ENCODE measurements at regions not wholly inside any gene's neighbourhood (a gene's known extent, or its start where the extent isn't known, plus 50 kb on each side); places are given as distances from the start of the nearest gene placed in this dataset.

DNA sequence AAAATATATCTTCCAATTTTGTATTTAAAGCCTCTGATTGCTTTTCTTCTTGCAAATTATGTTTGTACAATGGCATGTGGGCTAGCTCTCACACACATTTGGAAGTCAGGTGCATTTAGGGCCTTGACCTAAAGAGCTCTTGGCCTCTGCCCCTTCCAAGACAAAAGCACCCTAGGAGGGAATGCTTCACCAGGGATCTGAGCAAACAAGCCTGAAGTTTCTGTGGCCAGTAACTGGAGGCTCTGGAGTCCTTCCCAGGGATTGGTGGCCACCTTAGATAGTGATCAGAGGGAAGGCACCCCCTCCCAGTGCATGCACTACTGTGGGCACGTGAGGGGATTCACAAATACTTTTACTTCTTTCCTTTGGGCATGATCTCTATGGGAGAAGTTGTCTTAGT is 60.3 kb upstream of the DIPK2B start:
- no peak overlapping the region for H3K4me3 ChIP-seq
- no peak for DNase-seq (ENCODE audit: low spot score)
- TF ChIP-seq CTCF (IDR thresholded peaks at IDR 0.05): no peak
- no peak overlapping the region for H3K27ac ChIP-seq

GRCh38 chrX:45258731-45259402 is 58.2 kb upstream of the DIPK2B start:
- TF ChIP-seq CTCF (IDR thresholded peaks at IDR 0.05): no peak
- Histone ChIP-seq H3K27ac (no peak overlapping the region), H3K4me3 (no peak overlapping the region)
- no peak for DNase-seq (ENCODE audit: low spot score)

All from coronary artery (tissue), 2 donors.